ENCODE measurements at regions not wholly inside any gene's neighbourhood (a gene's known extent, or its start where the extent isn't known, plus 50 kb on each side); places are given as distances from the start of the nearest gene placed in this dataset.

- no peaks in the 10 kb centered on the region for H3K9me3 Mint-ChIP-seq
- no peak overlapping the region for H3K27ac Mint-ChIP-seq
- no peak for DNase-seq
- no peaks in the 10 kb centered on the region for H3K36me3 Mint-ChIP-seq (ENCODE audit: low read depth)
- H3K27me3 Mint-ChIP-seq: no peaks in the 10 kb centered on the region
- H3K4me1 Mint-ChIP-seq: no peaks in the 10 kb centered on the region
- intact Hi-C loops (cut with micrococcal nuclease): no loop called here
- no peak overlapping the region for H3K4me3 Mint-ChIP-seq
Observed at GRCh38 chr14:62308316-62308715, 546.1 kb downstream of the SNAPC1 start.

- no peak for DNase-seq
- Mint-ChIP-seq H3K36me3 (ENCODE audit: low read depth) (no peaks in the 10 kb centered on the region), H3K4me3 (no peak overlapping the region), H3K9me3 (no peaks in the 10 kb centered on the region), H3K4me1 (no peaks in the 10 kb centered on the region), H3K27me3 (no peaks in the 10 kb centered on the region), H3K27ac (no peak overlapping the region)
- intact Hi-C loops (cut with micrococcal nuclease): no loop called here
Observed at GRCh38 chr14:62308891-62309290, 546.7 kb downstream of the SNAPC1 start.

- intact Hi-C loops (cut with micrococcal nuclease): no loop called here
- no peaks in the 10 kb centered on the region for H3K27me3 Mint-ChIP-seq
- H3K4me3 Mint-ChIP-seq: no peak overlapping the region
- no peaks in the 10 kb centered on the region for H3K36me3 Mint-ChIP-seq (ENCODE audit: low read depth)
- H3K9me3 Mint-ChIP-seq: no peaks in the 10 kb centered on the region
- H3K27ac Mint-ChIP-seq: no peak overlapping the region
- H3K4me1 Mint-ChIP-seq: no peaks in the 10 kb centered on the region
- no peak for DNase-seq
Observed at GRCh38 chr14:62313212-62313611, 551.0 kb downstream of the SNAPC1 start.

GRCh38 chr14:62314221-62314620 lies 552.0 kb downstream of the SNAPC1 start:
- no peaks in the 10 kb centered on the region for H3K4me1 Mint-ChIP-seq
- DNase-seq: no peak
- H3K4me3 Mint-ChIP-seq: no peak overlapping the region
- intact Hi-C loops (cut with micrococcal nuclease): no loop called here
- H3K27me3 Mint-ChIP-seq: no peaks in the 10 kb centered on the region
- H3K27ac Mint-ChIP-seq: no peak overlapping the region
- no peaks in the 10 kb centered on the region for H3K9me3 Mint-ChIP-seq
- no peaks in the 10 kb centered on the region for H3K36me3 Mint-ChIP-seq (ENCODE audit: low read depth)

- Mint-ChIP-seq H3K27me3 (no peaks in the 10 kb centered on the region), H3K27ac (no peak overlapping the region), H3K36me3 (ENCODE audit: low read depth) (no peaks in the 10 kb centered on the region), H3K4me1 (no peaks in the 10 kb centered on the region), H3K9me3 (no peaks in the 10 kb centered on the region), H3K4me3 (no peak overlapping the region)
- DNase-seq: no peak
- intact Hi-C loops (cut with micrococcal nuclease): no loop called here
Observed at GRCh38 chr14:62314871-62315270, 552.7 kb downstream of the SNAPC1 start.

GRCh38 chr14:62315631-62316030 lies 553.4 kb downstream of the SNAPC1 start:
- Mint-ChIP-seq H3K27me3 (no peaks in the 10 kb centered on the region), H3K9me3 (no peaks in the 10 kb centered on the region), H3K4me1 (no peaks in the 10 kb centered on the region), H3K27ac (no peak overlapping the region), H3K4me3 (no peak overlapping the region), H3K36me3 (ENCODE audit: low read depth) (no peaks in the 10 kb centered on the region)
- intact Hi-C loops (cut with micrococcal nuclease): no loop called here
- DNase-seq: no peak

- H3K4me3 Mint-ChIP-seq: no peak overlapping the region
- DNase-seq: no peak
- intact Hi-C loops (cut with micrococcal nuclease): no loop called here
- no peak overlapping the region for H3K27ac Mint-ChIP-seq
- H3K36me3 Mint-ChIP-seq (ENCODE audit: low read depth): no peaks in the 10 kb centered on the region
- H3K4me1 Mint-ChIP-seq: no peaks in the 10 kb centered on the region
- H3K27me3 Mint-ChIP-seq: no peaks in the 10 kb centered on the region
- peaks cover 12% of the 10 kb centered on the region for H3K9me3 Mint-ChIP-seq
Observed at GRCh38 chr14:62322216-62322615, 560.0 kb downstream of the SNAPC1 start.

GRCh38 chr14:62329427-62329826 lies 567.2 kb downstream of the SNAPC1 start:
- peaks cover 7% of the 10 kb centered on the region for H3K9me3 Mint-ChIP-seq
- intact Hi-C loops (cut with micrococcal nuclease): no loop called here

GRCh38 chr14:62347562-62348011 lies 585.4 kb downstream of the SNAPC1 start:
- intact Hi-C loops (cut with micrococcal nuclease): no loop called here
- DNase-seq: no peak
- H3K9me3 Mint-ChIP-seq: peaks cover 7% of the 10 kb centered on the region
- no peaks in the 10 kb centered on the region for H3K36me3 Mint-ChIP-seq (ENCODE audit: low read depth)
- H3K4me3 Mint-ChIP-seq: no peak overlapping the region
- H3K4me1 Mint-ChIP-seq: no peaks in the 10 kb centered on the region
- no peak overlapping the region for H3K27ac Mint-ChIP-seq
- no peaks in the 10 kb centered on the region for H3K27me3 Mint-ChIP-seq

More at GRCh38 chr14:62329427-62329826, 567.2 kb downstream of the SNAPC1 start:
- Mint-ChIP-seq H3K27me3 (no peaks in the 10 kb centered on the region), H3K36me3 (ENCODE audit: low read depth) (no peaks in the 10 kb centered on the region), H3K4me1 (no peaks in the 10 kb centered on the region), H3K4me3 (no peak overlapping the region), H3K27ac (no peak overlapping the region)
- no peak for DNase-seq

GRCh38 chr14:62357362-62357761 lies 595.1 kb downstream of the SNAPC1 start:
- intact Hi-C loops (cut with micrococcal nuclease): no loop called here
- Mint-ChIP-seq H3K27ac (no peak overlapping the region), H3K4me1 (no peaks in the 10 kb centered on the region), H3K9me3 (peaks cover 15% of the 10 kb centered on the region), H3K36me3 (ENCODE audit: low read depth) (no peaks in the 10 kb centered on the region), H3K27me3 (no peaks in the 10 kb centered on the region), H3K4me3 (no peak overlapping the region)
- DNase-seq: no peak

- H3K4me3 Mint-ChIP-seq: no peak overlapping the region
- no peak for DNase-seq
- H3K36me3 Mint-ChIP-seq (ENCODE audit: low read depth): no peaks in the 10 kb centered on the region
- intact Hi-C loops (cut with micrococcal nuclease): no loop called here
- no peaks in the 10 kb centered on the region for H3K4me1 Mint-ChIP-seq
- no peak overlapping the region for H3K27ac Mint-ChIP-seq
- H3K9me3 Mint-ChIP-seq: no peaks in the 10 kb centered on the region
- no peaks in the 10 kb centered on the region for H3K27me3 Mint-ChIP-seq
Observed at GRCh38 chr14:62364161-62364560, 601.9 kb downstream of the SNAPC1 start.

- Mint-ChIP-seq H3K4me1 (no peaks in the 10 kb centered on the region), H3K27me3 (no peaks in the 10 kb centered on the region), H3K9me3 (no peaks in the 10 kb centered on the region), H3K4me3 (no peak overlapping the region), H3K36me3 (ENCODE audit: low read depth) (no peaks in the 10 kb centered on the region), H3K27ac (no peak overlapping the region)
- no peak for DNase-seq
- intact Hi-C loops (cut with micrococcal nuclease): no loop called here
Observed at GRCh38 chr14:62364800-62365280, 602.6 kb downstream of the SNAPC1 start.

GRCh38 chr14:62369919-62370560 lies 607.8 kb downstream of the SNAPC1 start:
- Mint-ChIP-seq H3K4me3 (no peak overlapping the region), H3K27ac (no peak overlapping the region), H3K36me3 (ENCODE audit: low read depth) (no peaks in the 10 kb centered on the region), H3K9me3 (no peaks in the 10 kb centered on the region), H3K27me3 (no peaks in the 10 kb centered on the region), H3K4me1 (no peaks in the 10 kb centered on the region)
- DNase-seq: no peak
- intact Hi-C loops (cut with micrococcal nuclease): no loop called here

GRCh38 chr14:62373944-62374343 lies 611.7 kb downstream of the SNAPC1 start:
- H3K9me3 Mint-ChIP-seq: no peaks in the 10 kb centered on the region
- no peak overlapping the region for H3K4me3 Mint-ChIP-seq
- DNase-seq: no peak
- H3K36me3 Mint-ChIP-seq (ENCODE audit: low read depth): no peaks in the 10 kb centered on the region
- no peaks in the 10 kb centered on the region for H3K4me1 Mint-ChIP-seq
- intact Hi-C loops (cut with micrococcal nuclease): no loop called here
- no peaks in the 10 kb centered on the region for H3K27me3 Mint-ChIP-seq
- no peak overlapping the region for H3K27ac Mint-ChIP-seq

- Mint-ChIP-seq H3K4me3 (no peak overlapping the region), H3K9me3 (no peaks in the 10 kb centered on the region), H3K27me3 (no peaks in the 10 kb centered on the region), H3K4me1 (no peaks in the 10 kb centered on the region), H3K27ac (no peak overlapping the region), H3K36me3 (ENCODE audit: low read depth) (no peaks in the 10 kb centered on the region)
- no peak for DNase-seq
- intact Hi-C loops (cut with micrococcal nuclease): no loop called here
Observed at GRCh38 chr14:62378057-62378456, 615.8 kb downstream of the SNAPC1 start.
